Peyer's patch (tissue), 4 donors: ENCODE measurements at regions not wholly inside any gene's neighbourhood (a gene's known extent, or its start where the extent isn't known, plus 50 kb on each side); places are given as distances from the start of the nearest gene placed in this dataset.

ENCODE experiments used
- DNase-seq, 3 donors: peaks; one replicate each; pipeline ENCODE4 v3.0.0-alpha.2; 2017 to 2019
- H3K27ac ChIP-seq, 4 donors: fragments of 200-600 bp; sonication (generic); one replicate each; pipeline ENCODE4 v1.5.1; 2016 to 2019
- H3K27me3 ChIP-seq, 2 donors: fragments of 200-600 bp; sonication (generic); one replicate each; pipeline ENCODE4 v1.5.1; 2019
- H3K36me3 ChIP-seq, 3 donors: fragments of 200-600 bp; sonication (generic); one replicate each; pipeline ENCODE4 v1.5.1; 2016 to 2019
- H3K4me1 ChIP-seq, 4 donors: fragments of 200-600 bp; sonication (generic); one replicate each; pipeline ENCODE4 v1.5.1; 2016 to 2019
- H3K4me3 ChIP-seq, 4 donors: fragments of 200-600 bp; sonication (generic); 1 replicate in 3 of 4; 2 replicates in 1 of 4; pipeline ENCODE4 v1.5.1; 2016 to 2019; ENCODE audit warnings: mild to moderate bottlenecking in 1 of 4
- H3K9me3 ChIP-seq, 4 donors: fragments of 200-600 bp; sonication (generic); one replicate each; pipeline ENCODE4 v1.5.1; 2016 to 2019; ENCODE audit warnings: mild to moderate bottlenecking in 1 of 4
- CTCF ChIP-seq, 6 experiments: fragments of 450-650 bp in 4 of 6; fragments of 200-600 bp in 2 of 6; sonication (generic) in 1 of 6; IDR thresholded peaks; one replicate each; pipeline ENCODE4 v1.5.1; 2017 to 2019; ENCODE audit warnings: antibody characterized with exemption in 6 of 6, mild to moderate bottlenecking in 3 of 6, moderate library complexity in 1 of 6
- POLR2A ChIP-seq, 2 donors: fragments of 450-650 bp; IDR thresholded peaks; one replicate each; pipeline ENCODE4 v1.5.1; 2017; ENCODE audit warnings: antibody characterized with exemption in 2 of 2, mild to moderate bottlenecking in 2 of 2, moderate library complexity in 2 of 2

- H3K27ac ChIP-seq = no peak overlapping the region
- no peak for DNase-seq
- no peak overlapping the region for H3K4me3 ChIP-seq
- H3K4me1 ChIP-seq = no peaks in the 10 kb centered on the region
- no peaks in the 10 kb centered on the region for H3K27me3 ChIP-seq
- H3K36me3 ChIP-seq = no peaks in the 10 kb centered on the region
- TF ChIP-seq POLR2A (IDR thresholded peaks at IDR 0.05) (no peak), CTCF (IDR thresholded peaks at IDR 0.05) (no peak)
- no peaks in the 10 kb centered on the region for H3K9me3 ChIP-seq
Observed at GRCh38 chr13:80123945-80124344, 217.0 kb downstream of the SPRY2 start.

GRCh38 chr13:80121038-80121437 lies 219.9 kb downstream of the SPRY2 start:
- H3K9me3 ChIP-seq = no peaks in the 10 kb centered on the region
- H3K4me3 ChIP-seq = no peak overlapping the region
- H3K36me3 ChIP-seq = no peaks in the 10 kb centered on the region
- H3K4me1 ChIP-seq = no peaks in the 10 kb centered on the region
- no peak for DNase-seq
- H3K27ac ChIP-seq = no peak overlapping the region
- no peak for TF ChIP-seq CTCF (IDR thresholded peaks at IDR 0.05)
- no peak for TF ChIP-seq POLR2A (IDR thresholded peaks at IDR 0.05)
- no peaks in the 10 kb centered on the region for H3K27me3 ChIP-seq

- no peak for TF ChIP-seq POLR2A (IDR thresholded peaks at IDR 0.05)
- no peak for TF ChIP-seq CTCF (IDR thresholded peaks at IDR 0.05)
- H3K36me3 ChIP-seq = no peaks in the 10 kb centered on the region
- DNase-seq = no peak
Observed at GRCh38 chr13:80118506-80118905, 222.4 kb downstream of the SPRY2 start.

DNA sequence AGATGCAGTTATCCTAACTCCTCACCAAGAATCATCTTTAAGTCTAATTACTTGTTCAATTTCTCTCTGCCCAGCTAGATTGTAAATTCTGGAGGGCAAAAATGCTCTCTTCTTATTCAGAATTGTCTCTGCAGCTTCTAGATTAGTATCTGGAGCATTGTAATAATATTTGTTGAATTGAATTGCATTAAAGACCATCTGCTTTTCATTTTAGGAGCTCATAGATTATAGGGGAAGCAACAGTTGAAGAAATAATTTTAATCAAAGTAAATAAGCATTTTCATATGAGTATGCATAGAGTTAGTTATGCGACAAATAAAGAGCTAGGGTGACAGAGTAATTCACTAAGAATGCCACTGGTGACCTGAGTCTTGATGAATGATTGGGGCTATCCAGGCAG lies 222.8 kb downstream of the SPRY2 start:
- Histone ChIP-seq H3K4me1 (no peaks in the 10 kb centered on the region), H3K4me3 (no peak overlapping the region), H3K27me3 (no peaks in the 10 kb centered on the region), H3K9me3 (no peaks in the 10 kb centered on the region), H3K27ac (no peak overlapping the region), H3K36me3 (no peaks in the 10 kb centered on the region)
- TF ChIP-seq CTCF (IDR thresholded peaks at IDR 0.05) (no peak), POLR2A (IDR thresholded peaks at IDR 0.05) (no peak)
- DNase-seq = no peak

More at GRCh38 chr13:80118506-80118905, 222.4 kb downstream of the SPRY2 start:
- H3K9me3 ChIP-seq = no peaks in the 10 kb centered on the region
- no peak overlapping the region for H3K27ac ChIP-seq
- no peak overlapping the region for H3K4me3 ChIP-seq
- H3K4me1 ChIP-seq = no peaks in the 10 kb centered on the region
- no peaks in the 10 kb centered on the region for H3K27me3 ChIP-seq

- no peaks in the 10 kb centered on the region for H3K4me1 ChIP-seq
Observed at GRCh38 chr13:80117515-80117914, 223.4 kb downstream of the SPRY2 start.

More at GRCh38 chr13:80117515-80117914, 223.4 kb downstream of the SPRY2 start:
- no peaks in the 10 kb centered on the region for H3K27me3 ChIP-seq
- H3K36me3 ChIP-seq = no peaks in the 10 kb centered on the region
- no peak for DNase-seq
- no peak overlapping the region for H3K27ac ChIP-seq
- H3K4me3 ChIP-seq = no peak overlapping the region
- no peaks in the 10 kb centered on the region for H3K9me3 ChIP-seq
- TF ChIP-seq POLR2A (IDR thresholded peaks at IDR 0.05) = no peak
- TF ChIP-seq CTCF (IDR thresholded peaks at IDR 0.05) = no peak
